ENCODE measurements at regions not wholly inside any gene's neighbourhood (a gene's known extent, or its start where the extent isn't known, plus 50 kb on each side); places are given as distances from the start of the nearest gene placed in this dataset.

DNA sequence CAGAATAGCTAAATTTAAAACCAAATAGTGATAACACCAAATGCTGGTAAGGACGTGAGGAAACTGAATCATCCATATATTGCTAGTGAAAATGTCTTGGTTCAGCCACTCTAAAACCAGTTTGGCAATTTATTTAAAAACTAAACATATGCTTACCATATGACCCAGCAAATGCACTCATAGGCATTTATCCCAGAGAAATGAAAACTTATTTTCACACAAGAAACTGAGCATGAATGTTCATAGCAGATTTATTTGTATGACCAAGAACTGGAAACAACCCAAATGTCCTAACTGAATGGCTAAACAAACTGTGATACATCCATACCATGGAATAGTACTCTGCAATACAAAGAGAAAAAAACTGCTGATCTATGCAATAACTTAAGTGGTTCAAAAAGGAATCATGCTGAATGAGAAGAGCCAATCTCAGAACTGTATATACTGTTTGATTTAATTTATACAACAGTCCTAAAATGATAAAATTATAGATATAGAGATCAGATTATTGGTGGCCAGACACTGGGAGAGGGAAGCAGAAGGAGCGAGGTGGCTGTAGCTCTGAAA lies 115.6 kb upstream of the ADGRF1 start (continued):
- no peak for TF ChIP-seq SMAD1 (CRISPR knock-in tag; IDR thresholded peaks at IDR 0.05; ENCODE audit: borderline replicate concordance, low read depth)
- no peak for TF ChIP-seq NKX3-1 (CRISPR knock-in tag; IDR thresholded peaks at IDR 0.05)
- no peak for TF ChIP-seq KDM5A (IDR thresholded peaks at IDR 0.05; ENCODE audit: borderline replicate concordance, low read length)
- TF ChIP-seq AGO2 (optimal IDR thresholded peaks at IDR 0.05; ENCODE audit: low read depth, low read length): no peak

DNA sequence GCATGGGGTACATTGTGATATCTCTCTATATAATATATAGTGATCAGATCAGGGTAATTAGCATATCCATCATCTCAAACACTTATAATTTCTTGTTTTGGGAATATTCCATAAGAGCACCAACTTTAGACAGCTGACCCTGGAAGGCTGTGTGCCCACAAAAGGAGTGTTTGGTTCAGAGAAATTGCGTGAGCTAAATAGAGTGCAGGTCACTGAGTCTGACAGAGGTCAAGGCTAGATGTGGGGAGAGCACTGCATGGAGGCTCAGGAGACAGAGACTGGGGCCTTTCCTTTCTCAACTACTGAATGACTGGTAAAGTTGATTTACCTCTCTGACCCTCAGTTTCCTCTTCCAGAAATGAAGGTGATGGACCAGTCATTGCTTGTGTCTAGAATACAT lies 114.9 kb upstream of the ADGRF1 start:
- POLR2A ChIA-PET: interaction anchor here (1.2 kb wide), 2 partner anchors 11 to 31 kb away, joined by 3 to 4 read pairs; no protein-coding TSS in a partner anchor
- peak; percentile 15 for FAIRE-seq
- WGBS (ENCODE audit: low lambda C conversion rate): 8% methylated on average over 1 of the region's 1 CpG
- intact Hi-C loops (cut with micrococcal nuclease; ENCODE audit: unreplicated experiment) (loop anchor here (1.0 kb wide), 1 partner anchor 31 kb away; no protein-coding TSS in a partner anchor), in situ Hi-C loops (cut with HindIII; ENCODE audit: extremely low pct_ligation_motif_present, low pct_unique_long_range_greater_than_20kb) (no loop called here)
- Histone ChIP-seq H2AFZ (ENCODE audit: low read length) (no peak overlapping the region), H4K20me1 (ENCODE audit: insufficient read depth, low read length) (no peaks in the 10 kb centered on the region), H3K27me3 (ENCODE audit: control insufficient read depth in 1 of 2, insufficient read depth in 2 of 2, low read length in 2 of 2) (no peaks in the 10 kb centered on the region), H3K4me1 (ENCODE audit: insufficient read depth, low read length) (peaks cover 43% of the 10 kb centered on the region), H3K4me3 (replicated peaks in 1 of 3; ENCODE audit: insufficient read depth in 1 of 3, low read depth in 2 of 3, low read length in 3 of 3) (no peak overlapping the region), H3K4me2 (ENCODE audit: low read depth, low read length) (no peak overlapping the region), H3K27ac (ENCODE audit: extremely low read length, insufficient read depth, low read length) (no peak overlapping the region), H3K9ac (ENCODE audit: insufficient read depth, low read depth, low read length) (no peak overlapping the region), H3K36me3 (replicated peaks in 1 of 2; ENCODE audit: control insufficient read depth in 1 of 2, insufficient read depth in 2 of 2, low read length in 2 of 2) (no peaks in the 10 kb centered on the region), H3K9me3 (ENCODE audit: low read length) (no peaks in the 10 kb centered on the region), H3K79me2 (ENCODE audit: insufficient read depth, low read length) (no peaks in the 10 kb centered on the region)
- DNase-seq (ENCODE audit: low spot score): peak; percentile 68
- CTCF ChIA-PET (ENCODE audit: low intra/inter-chr PET ratio, low total read pairs): no interaction called here
- BruUV-seq (replicated peaks): no TSS peak
- peak; percentile 75; the same call in 2 of the 3 replicates for ATAC-seq
- TF ChIP-seq HHEX (CRISPR knock-in tag; IDR thresholded peaks at IDR 0.05): no peak
- TF ChIP-seq NRL (CRISPR knock-in tag; IDR thresholded peaks at IDR 0.05; ENCODE audit: borderline replicate concordance): no peak
- peak; percentile 82 for TF ChIP-seq NR2F2 (IDR thresholded peaks at IDR 0.05; ENCODE audit: borderline replicate concordance, low read depth)
- TF ChIP-seq, protein P1, sequence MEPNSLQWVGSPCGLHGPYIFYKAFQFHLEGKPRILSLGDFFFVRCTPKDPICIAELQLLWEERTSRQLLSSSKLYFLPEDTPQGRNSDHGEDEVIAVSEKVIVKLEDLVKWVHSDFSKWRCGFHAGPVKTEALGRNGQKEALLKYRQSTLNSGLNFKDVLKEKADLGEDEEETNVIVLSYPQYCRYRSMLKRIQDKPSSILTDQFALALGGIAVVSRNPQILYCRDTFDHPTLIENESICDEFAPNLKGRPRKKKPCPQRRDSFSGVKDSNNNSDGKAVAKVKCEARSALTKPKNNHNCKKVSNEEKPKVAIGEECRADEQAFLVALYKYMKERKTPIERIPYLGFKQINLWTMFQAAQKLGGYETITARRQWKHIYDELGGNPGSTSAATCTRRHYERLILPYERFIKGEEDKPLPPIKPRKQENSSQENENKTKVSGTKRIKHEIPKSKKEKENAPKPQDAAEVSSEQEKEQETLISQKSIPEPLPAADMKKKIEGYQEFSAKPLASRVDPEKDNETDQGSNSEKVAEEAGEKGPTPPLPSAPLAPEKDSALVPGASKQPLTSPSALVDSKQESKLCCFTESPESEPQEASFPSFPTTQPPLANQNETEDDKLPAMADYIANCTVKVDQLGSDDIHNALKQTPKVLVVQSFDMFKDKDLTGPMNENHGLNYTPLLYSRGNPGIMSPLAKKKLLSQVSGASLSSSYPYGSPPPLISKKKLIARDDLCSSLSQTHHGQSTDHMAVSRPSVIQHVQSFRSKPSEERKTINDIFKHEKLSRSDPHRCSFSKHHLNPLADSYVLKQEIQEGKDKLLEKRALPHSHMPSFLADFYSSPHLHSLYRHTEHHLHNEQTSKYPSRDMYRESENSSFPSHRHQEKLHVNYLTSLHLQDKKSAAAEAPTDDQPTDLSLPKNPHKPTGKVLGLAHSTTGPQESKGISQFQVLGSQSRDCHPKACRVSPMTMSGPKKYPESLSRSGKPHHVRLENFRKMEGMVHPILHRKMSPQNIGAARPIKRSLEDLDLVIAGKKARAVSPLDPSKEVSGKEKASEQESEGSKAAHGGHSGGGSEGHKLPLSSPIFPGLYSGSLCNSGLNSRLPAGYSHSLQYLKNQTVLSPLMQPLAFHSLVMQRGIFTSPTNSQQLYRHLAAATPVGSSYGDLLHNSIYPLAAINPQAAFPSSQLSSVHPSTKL (CRISPR knock-in tag; IDR thresholded peaks at IDR 0.05): peak; percentile 91
- no peak for TF ChIP-seq FOXM1 (CRISPR knock-in tag; IDR thresholded peaks at IDR 0.05)
- TF ChIP-seq NCOA2 (CRISPR knock-in tag; IDR thresholded peaks at IDR 0.05): peak; percentile 69; the same call in 1 of the 2 replicates
- no peak for TF ChIP-seq CREB1 (IDR thresholded peaks at IDR 0.05)
- no peak for TF ChIP-seq CREB1 (CRISPR knock-in tag; IDR thresholded peaks at IDR 0.05)
- TF ChIP-seq MIXL1 (CRISPR knock-in tag; IDR thresholded peaks at IDR 0.05): no peak
- TF ChIP-seq ZNF441 (CRISPR knock-in tag; IDR thresholded peaks at IDR 0.05; ENCODE audit: borderline replicate concordance): no peak
- TF ChIP-seq, protein P2, sequence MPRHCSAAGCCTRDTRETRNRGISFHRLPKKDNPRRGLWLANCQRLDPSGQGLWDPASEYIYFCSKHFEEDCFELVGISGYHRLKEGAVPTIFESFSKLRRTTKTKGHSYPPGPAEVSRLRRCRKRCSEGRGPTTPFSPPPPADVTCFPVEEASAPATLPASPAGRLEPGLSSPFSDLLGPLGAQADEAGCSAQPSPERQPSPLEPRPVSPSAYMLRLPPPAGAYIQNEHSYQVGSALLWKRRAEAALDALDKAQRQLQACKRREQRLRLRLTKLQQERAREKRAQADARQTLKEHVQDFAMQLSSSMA (CRISPR knock-in tag; IDR thresholded peaks at IDR 0.05): no peak
- no peak for TF ChIP-seq MEIS2 (CRISPR knock-in tag; IDR thresholded peaks at IDR 0.05)
- TF ChIP-seq, protein P3, sequence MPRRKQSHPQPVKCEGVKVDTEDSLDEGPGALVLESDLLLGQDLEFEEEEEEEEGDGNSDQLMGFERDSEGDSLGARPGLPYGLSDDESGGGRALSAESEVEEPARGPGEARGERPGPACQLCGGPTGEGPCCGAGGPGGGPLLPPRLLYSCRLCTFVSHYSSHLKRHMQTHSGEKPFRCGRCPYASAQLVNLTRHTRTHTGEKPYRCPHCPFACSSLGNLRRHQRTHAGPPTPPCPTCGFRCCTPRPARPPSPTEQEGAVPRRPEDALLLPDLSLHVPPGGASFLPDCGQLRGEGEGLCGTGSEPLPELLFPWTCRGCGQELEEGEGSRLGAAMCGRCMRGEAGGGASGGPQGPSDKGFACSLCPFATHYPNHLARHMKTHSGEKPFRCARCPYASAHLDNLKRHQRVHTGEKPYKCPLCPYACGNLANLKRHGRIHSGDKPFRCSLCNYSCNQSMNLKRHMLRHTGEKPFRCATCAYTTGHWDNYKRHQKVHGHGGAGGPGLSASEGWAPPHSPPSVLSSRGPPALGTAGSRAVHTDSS (CRISPR knock-in tag; conservative IDR thresholded peaks at IDR 0.05): no peak
